ENCODE measurements at regions not wholly inside any gene's neighbourhood (a gene's known extent, or its start where the extent isn't known, plus 50 kb on each side); places are given as distances from the start of the nearest gene placed in this dataset.

- peaks cover 31% of the 10 kb centered on the region for H3K27me3 ChIP-seq (ENCODE audit: low read depth)
- H3K4me1 ChIP-seq = no peaks in the 10 kb centered on the region
- DNase-seq (ENCODE audit: low spot score in 2 of 2) = no peak
- no peaks in the 10 kb centered on the region for H3K9me3 ChIP-seq
- no peak overlapping the region for H3K4me3 ChIP-seq
- H3K36me3 ChIP-seq (replicated peaks) = no peaks in the 10 kb centered on the region
- in situ Hi-C loops (cut with MboI; ENCODE audit: low sequenced_read_pairs) = no loop called here
Measured at GRCh38 chr2:181837563-181837962, 54.0 kb upstream of the ITPRID2 start.

GRCh38 chr2:181839811-181840210, 51.7 kb upstream of the ITPRID2 start:
- Histone ChIP-seq H3K4me1 (peaks cover 2% of the 10 kb centered on the region; the same call in 1 of the 2 replicates), H3K4me3 (no peak overlapping the region), H3K27me3 (ENCODE audit: low read depth) (peaks cover 34% of the 10 kb centered on the region), H3K9me3 (no peaks in the 10 kb centered on the region), H3K36me3 (replicated peaks) (no peaks in the 10 kb centered on the region)
- in situ Hi-C loops (cut with MboI; ENCODE audit: low sequenced_read_pairs) = no loop called here
- no peak for DNase-seq (ENCODE audit: low spot score in 2 of 2)

GRCh38 chr2:181841079-181841478, 50.5 kb upstream of the ITPRID2 start:
- no peaks in the 10 kb centered on the region for H3K9me3 ChIP-seq
- H3K36me3 ChIP-seq (replicated peaks) = no peaks in the 10 kb centered on the region
- in situ Hi-C loops (cut with MboI; ENCODE audit: low sequenced_read_pairs) = no loop called here
- peaks cover 34% of the 10 kb centered on the region for H3K27me3 ChIP-seq (ENCODE audit: low read depth)
- H3K4me3 ChIP-seq = no peak overlapping the region
- H3K4me1 ChIP-seq = peaks cover 4% of the 10 kb centered on the region; the same call in 1 of the 2 replicates
- no peak for DNase-seq (ENCODE audit: low spot score in 2 of 2)
